IMR-90 (cell line): ENCODE measurements at regions not wholly inside any gene's neighbourhood (a gene's known extent, or its start where the extent isn't known, plus 50 kb on each side); places are given as distances from the start of the nearest gene placed in this dataset.
A peak's percentile ranks its signal among the peaks of the same experiment; 100 is the strongest.

Experiments
- ATAC-seq: fragments of 200-7000 bp; cut with Tn5 transposase; 2 replicates; pipeline ENCODE4 v1.9.1; 2020; ENCODE audit warnings: low read depth, mild to moderate bottlenecking, moderate library complexity
- BruUV-seq: library from RNA; stranded (reverse); fragments of 400-500 nt; replicated peaks from 2 replicates; lab custom pipeline; 2021; lab: Mats Ljungman, UMichigan
- CTCF ChIA-PET: fragments of 300-600 bp; formaldehyde crosslinking; extraction: SDS; loops from one replicate; lab custom pipeline; 2021; ENCODE audit warnings: antibody characterized with exemption; lab: Yijun Ruan, JAX
- POLR2A ChIA-PET: fragments of 300-600 bp; sonication (Branson Sonifier 250); formaldehyde crosslinking; loops from one replicate; lab custom pipeline; 2022; ENCODE audit warnings: antibody characterized with exemption; ENCODE audit not compliant: unreplicated experiment; lab: Charles Lee
- DNase-seq: peaks from one replicate; pipeline ENCODE4 v3.0.0; 2013
- H2AFZ ChIP-seq: replicated peaks from 2 replicates; pipeline ENCODE3; 2013; ENCODE audit warnings: low read length, mild to moderate bottlenecking; ENCODE audit not compliant: poor library complexity
- H2AK5ac ChIP-seq: 2 replicates; pipeline ENCODE4 v1.6.1; 2013; ENCODE audit warnings: low read depth, low read length, inconsistent platforms
- H2AK9ac ChIP-seq: replicated peaks from 2 replicates; pipeline ENCODE3; 2013; ENCODE audit warnings: mild to moderate bottlenecking, low read depth, low read length, moderate library complexity; ENCODE audit not compliant: poor library complexity
- H2BK120ac ChIP-seq: 2 replicates; pipeline ENCODE4 v1.6.1; 2013; ENCODE audit warnings: low read depth, low read length, inconsistent platforms
- H2BK15ac ChIP-seq: 3 replicates; pipeline ENCODE4 v1.6.1; 2013; ENCODE audit warnings: low read depth, low read length, inconsistent platforms
- H2BK20ac ChIP-seq: 2 replicates; pipeline ENCODE4 v1.6.1; 2013; ENCODE audit warnings: low read depth, mild to moderate bottlenecking, inconsistent platforms, low read length, moderate library complexity
- H2BK5ac ChIP-seq: 2 replicates; pipeline ENCODE4 v1.6.1; 2013; ENCODE audit warnings: mild to moderate bottlenecking, low read depth, low read length, inconsistent platforms; ENCODE audit not compliant: poor library complexity, severe bottlenecking
- H3K14ac ChIP-seq: replicated peaks from 2 replicates; pipeline ENCODE4 v1.6.1; 2013; ENCODE audit warnings: low read depth, low read length, inconsistent platforms
- H3K18ac ChIP-seq: 2 replicates; pipeline ENCODE4 v1.6.1; 2013; ENCODE audit warnings: low read depth, low read length, control low read depth
- H3K23ac ChIP-seq: 2 replicates; pipeline ENCODE4 v1.6.1; 2013; ENCODE audit warnings: low read depth, low read length, inconsistent platforms
- H3K27ac ChIP-seq: 2 replicates; pipeline ENCODE4 v1.5.1; 2013; ENCODE audit warnings: mild to moderate bottlenecking, control low read depth, low read length; ENCODE audit not compliant: insufficient read depth
- H3K27me3 ChIP-seq: 2 replicates; pipeline ENCODE4 v1.6.1; 2013; ENCODE audit warnings: low read length; ENCODE audit not compliant: control insufficient read depth, insufficient read depth
- H3K36me3 ChIP-seq: 2 replicates; pipeline ENCODE4 v1.6.1; 2013; ENCODE audit warnings: low read length, mixed read lengths; ENCODE audit not compliant: control insufficient read depth, insufficient read depth
- H3K4ac ChIP-seq: 2 replicates; pipeline ENCODE4 v1.6.1; 2013; ENCODE audit warnings: low read depth, low read length, inconsistent platforms
- H3K4me1 ChIP-seq: 2 replicates; pipeline ENCODE4 v1.6.1; 2013; ENCODE audit warnings: low read length, mixed read lengths; ENCODE audit not compliant: control insufficient read depth, insufficient read depth
- H3K4me2 ChIP-seq: 2 replicates; pipeline ENCODE4 v1.6.1; 2013; ENCODE audit warnings: low read depth, mild to moderate bottlenecking, control low read depth, low read length, moderate library complexity
- H3K4me3 ChIP-seq: 2 replicates; pipeline ENCODE4 v1.5.1; 2013; ENCODE audit warnings: low read depth, mild to moderate bottlenecking, control low read depth, low read length, moderate library complexity; ENCODE audit not compliant: insufficient read depth
- H3K56ac ChIP-seq: 2 replicates; pipeline ENCODE4 v1.6.1; 2013; ENCODE audit warnings: low read length, inconsistent platforms; ENCODE audit not compliant: insufficient read depth; ENCODE audit errors: extremely low read depth
- H3K79me1 ChIP-seq, 2 experiments: 2 replicates each; pipeline ENCODE4 v1.6.1; 2013; ENCODE audit warnings: low read length in 2 of 2, inconsistent platforms in 1 of 2, low read depth in 1 of 2
- H3K9ac ChIP-seq: 2 replicates; pipeline ENCODE4 v1.6.1; 2013; ENCODE audit warnings: low read depth, low read length, control low read depth
- H3K9me1 ChIP-seq: 2 replicates; pipeline ENCODE4 v1.6.1; 2013; ENCODE audit warnings: low read length, inconsistent platforms; ENCODE audit not compliant: insufficient read depth
- H3K9me3 ChIP-seq: 2 replicates; pipeline ENCODE4 v1.6.1; 2013; ENCODE audit warnings: low read length; ENCODE audit not compliant: control insufficient read depth, insufficient read depth
- H4K20me1 ChIP-seq: 2 replicates; pipeline ENCODE4 v1.6.1; 2013; ENCODE audit warnings: low read length, inconsistent platforms; ENCODE audit not compliant: insufficient read depth
- H4K5ac ChIP-seq: 2 replicates; pipeline ENCODE4 v1.6.1; 2013; ENCODE audit warnings: mild to moderate bottlenecking, low read depth, low read length, control low read depth
- H4K8ac ChIP-seq, 2 experiments: 2 replicates each; pipeline ENCODE4 v1.6.1; 2013; ENCODE audit warnings: low read depth in 2 of 2, low read length in 2 of 2, control low read depth in 1 of 2, inconsistent platforms in 1 of 2
- H4K91ac ChIP-seq: 2 replicates; pipeline ENCODE4 v1.6.1; 2013; ENCODE audit warnings: low read depth, low read length, inconsistent platforms; ENCODE audit not compliant: insufficient read depth
- CHD1 ChIP-seq: IDR thresholded peaks from 2 replicates; pipeline ENCODE4 v1.6.1; 2012; ENCODE audit warnings: low read depth, low read length, improper control_type of control experiment
- RAD21 ChIP-seq: IDR thresholded peaks from 2 replicates; pipeline ENCODE4 v1.6.1; 2012; ENCODE audit warnings: low read length, improper control_type of control experiment
- RCOR1 ChIP-seq: IDR thresholded peaks from 2 replicates; pipeline ENCODE4 v1.6.1; 2012; ENCODE audit warnings: mild to moderate bottlenecking, low read length, improper control_type of control experiment; ENCODE audit not compliant: insufficient replicate concordance
- USF2 ChIP-seq: fragments of 150-350 bp; IDR thresholded peaks from 2 replicates; pipeline ENCODE4 v1.6.1; 2017; ENCODE audit warnings: mild to moderate bottlenecking, antibody characterized with exemption, low read length, low read depth
- WGBS, 2 experiments: methylation state at CpG; one replicate each; pipeline versions ENCODE4 v1.1.5 to v1.1.7; 2013; ENCODE audit warnings: missing lambda C conversion rate in 2 of 2; ENCODE audit not compliant: insufficient read length in 1 of 2; ENCODE audit errors: extremely low coverage in 2 of 2; 5-methylcytosine and 5-hydroxymethylcytosine counted together
- dilution Hi-C: fragments of 300-500 bp; cut with HindIII; formaldehyde crosslinking; loops from one replicate; pipeline ENCODE4 v1.14.3; 2018; ENCODE audit warnings: low sequenced_read_pairs; ENCODE audit not compliant: unreplicated experiment
- in situ Hi-C: fragments of 300-500 bp; cut with MboI; formaldehyde crosslinking; loops from 3 replicates; pipeline ENCODE4 v1.14.3; 2019; ENCODE audit warnings: low sequenced_read_pairs, inconsistent platforms, mixed read lengths
- intact Hi-C: fragments of 100-400 bp; cut with micrococcal nuclease; formaldehyde crosslinking; loops from 2 replicates; pipeline ENCODE4 v1.10.0; 2022

- Histone ChIP-seq H2BK20ac (no peak overlapping the region), H3K18ac (no peak overlapping the region), H3K14ac (no peak overlapping the region; the same call in 1 of the 2 replicates), H2BK15ac (no peak overlapping the region), H3K4me2 (no peak overlapping the region), H2BK120ac (0 out of 2 replicates have a peak overlapping the region, but pooled peaks have one; percentile 22), H3K4me3 (no peak overlapping the region), H4K20me1 (no peaks in the 10 kb centered on the region), H2BK5ac (no peak overlapping the region), H3K9me1 (peaks cover 7% of the 10 kb centered on the region), H3K79me1 (no peaks in the 10 kb centered on the region), H3K9ac (no peak overlapping the region), H3K9me3 (no peaks in the 10 kb centered on the region), H3K4ac (no peak overlapping the region), H3K56ac (no peak overlapping the region), H2AK5ac (no peak overlapping the region), H3K27me3 (peaks cover 12% of the 10 kb centered on the region; the same call in 1 of the 2 replicates), H3K27ac (no peak overlapping the region), H4K8ac (no peak overlapping the region), H4K5ac (no peak overlapping the region), H3K23ac (no peak overlapping the region), H3K36me3 (no peaks in the 10 kb centered on the region), H4K91ac (no peak overlapping the region), H2AK9ac (no peak overlapping the region), H3K4me1 (peaks cover 8% of the 10 kb centered on the region; the same call in 1 of the 2 replicates), H2AFZ (no peak overlapping the region)
- in situ Hi-C loops: no loop called here
- intact Hi-C loops: no loop called here
- BruUV-seq: no TSS peak
- no peak for DNase-seq
- ATAC-seq: no peak
- no peak for TF ChIP-seq USF2
- TF ChIP-seq RCOR1: no peak
- no peak for TF ChIP-seq CHD1
- no peak for TF ChIP-seq RAD21
- CTCF ChIA-PET: no interaction called here
- POLR2A ChIA-PET: no interaction called here
- dilution Hi-C loops: no loop called here
- WGBS, 2 experiments: 93% methylated on average over 3 of the region's 4 CpGs; no CpG with 5 or more reads in 1 of the 2 experiments
These were observed 57.1 kb upstream of the RPS6KA2 start for GRCh38 chr6:166684170-166684569.
